NCI-H82 (cell line): ENCODE measurements at regions not wholly inside any gene's neighbourhood (a gene's known extent, or its start where the extent isn't known, plus 50 kb on each side); places are given as distances from the start of the nearest gene placed in this dataset.
A peak's percentile ranks its signal among the peaks of the same experiment; 100 is the strongest.
"Not testable (repeated sequence)": the region's sequence is repeated elsewhere in the genome, so short reads cannot be mapped to it uniquely, and the experiment has no call there.

Experiments
- DNase-seq: peaks from one replicate; lab custom pipeline; 2025; lab: John Stamatoyannopoulos, UW

- peak; percentile 9 for DNase-seq
Observed at GRCh38 chr21:17146426-17146825, 366.4 kb upstream of the CXADR start.

GRCh38 chr21:17159697-17160096 is 353.1 kb upstream of the CXADR start:
- no peak for DNase-seq

GRCh38 chr21:17185674-17186073 is 327.2 kb upstream of the CXADR start:
- DNase-seq = no peak

GRCh38 chr21:17189963-17190362 is 322.9 kb upstream of the CXADR start:
- no peak for DNase-seq

DNA sequence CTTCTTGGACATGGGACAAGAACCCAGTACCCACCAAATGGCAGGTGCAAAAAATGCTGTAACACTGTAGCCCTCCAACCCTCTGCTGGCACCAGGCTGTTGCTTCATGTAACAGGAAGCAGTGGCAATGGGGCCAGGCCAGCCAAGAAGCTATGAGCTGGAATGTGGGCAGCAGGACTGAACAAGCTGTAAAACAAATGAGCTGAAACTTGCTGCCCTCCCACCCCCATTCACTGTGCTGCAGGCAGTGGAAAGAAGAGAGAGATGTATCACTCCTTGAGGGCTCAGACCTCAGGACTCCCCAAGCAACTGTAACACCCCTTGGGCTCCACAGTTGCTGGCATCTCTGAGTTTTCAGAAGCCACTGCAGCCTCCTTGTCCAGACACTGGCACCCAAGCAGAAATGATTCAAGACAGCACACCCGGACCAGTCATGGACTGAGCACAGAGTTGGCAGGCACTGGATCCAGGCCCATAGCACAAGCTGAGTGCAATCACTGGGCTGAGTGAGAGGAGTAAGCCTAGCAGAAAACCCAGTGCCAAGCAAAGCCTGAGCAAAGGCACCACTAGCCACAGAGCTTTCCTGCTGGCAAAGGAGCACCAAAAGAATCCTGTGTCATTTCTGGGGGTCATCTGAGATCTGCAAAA is 321.4 kb upstream of the CXADR start:
- no peak for DNase-seq

DNA sequence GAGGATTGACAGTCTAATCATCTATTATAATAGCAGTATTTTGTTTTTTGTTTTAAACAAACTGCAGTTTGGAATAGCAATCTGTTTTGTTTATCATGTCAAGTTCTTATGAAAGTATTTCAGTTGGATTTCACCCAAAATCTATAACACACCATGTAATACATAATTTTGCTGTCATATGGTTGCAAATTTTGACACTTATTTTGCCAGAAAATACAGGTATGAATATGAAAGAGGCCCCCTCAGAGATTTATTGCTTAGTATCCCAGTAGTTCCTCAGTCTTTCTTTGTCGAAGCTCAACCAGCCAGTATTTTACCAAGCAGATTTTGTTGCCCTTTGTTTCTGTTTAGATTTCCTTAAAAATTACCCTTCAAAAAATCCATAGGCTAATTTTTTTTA is 317.5 kb upstream of the CXADR start:
- no peak for DNase-seq

DNA sequence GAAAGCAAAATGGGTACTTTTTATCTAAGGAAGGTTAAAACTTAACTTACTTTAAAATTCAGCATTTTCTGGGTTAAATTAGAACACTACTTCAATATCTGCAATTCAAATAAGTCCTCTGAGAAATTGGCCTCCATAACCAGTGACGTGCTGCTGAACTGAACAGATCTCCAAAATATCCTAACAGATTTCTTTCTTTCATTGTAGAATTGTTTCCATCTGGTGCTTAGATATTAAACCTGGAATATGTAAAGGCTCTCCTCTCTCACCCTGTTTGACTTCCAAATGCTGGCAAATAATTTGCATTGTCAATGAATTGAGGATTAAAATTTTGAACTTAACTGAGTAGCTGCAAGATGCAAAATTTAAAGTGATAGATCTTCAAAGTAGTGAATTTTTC is 316.9 kb upstream of the CXADR start:
- no peak for DNase-seq

DNA sequence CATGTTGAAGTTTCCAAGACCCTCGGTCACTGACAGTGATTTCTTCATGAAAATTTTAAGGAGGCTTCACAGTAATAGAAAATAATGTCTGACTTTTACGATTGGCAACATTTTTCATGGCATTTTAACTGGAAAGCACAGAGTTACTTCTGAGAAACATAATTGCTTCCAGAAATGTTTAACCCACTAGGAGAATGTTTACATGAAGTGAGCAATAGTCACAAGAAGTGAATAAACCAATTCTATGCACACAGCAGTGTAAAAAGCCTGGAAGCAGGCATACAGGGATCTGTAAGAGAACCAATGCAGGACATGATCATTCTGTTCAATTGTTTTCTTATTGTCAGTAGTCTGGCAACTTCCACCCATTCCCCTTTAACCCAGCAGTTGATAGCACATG is 316.2 kb upstream of the CXADR start:
- DNase-seq = no peak

- no peak for DNase-seq
Observed at GRCh38 chr21:17197996-17198395, 314.8 kb upstream of the CXADR start.

- no peak for DNase-seq
Observed at GRCh38 chr21:17200250-17200649, 312.6 kb upstream of the CXADR start.

DNA sequence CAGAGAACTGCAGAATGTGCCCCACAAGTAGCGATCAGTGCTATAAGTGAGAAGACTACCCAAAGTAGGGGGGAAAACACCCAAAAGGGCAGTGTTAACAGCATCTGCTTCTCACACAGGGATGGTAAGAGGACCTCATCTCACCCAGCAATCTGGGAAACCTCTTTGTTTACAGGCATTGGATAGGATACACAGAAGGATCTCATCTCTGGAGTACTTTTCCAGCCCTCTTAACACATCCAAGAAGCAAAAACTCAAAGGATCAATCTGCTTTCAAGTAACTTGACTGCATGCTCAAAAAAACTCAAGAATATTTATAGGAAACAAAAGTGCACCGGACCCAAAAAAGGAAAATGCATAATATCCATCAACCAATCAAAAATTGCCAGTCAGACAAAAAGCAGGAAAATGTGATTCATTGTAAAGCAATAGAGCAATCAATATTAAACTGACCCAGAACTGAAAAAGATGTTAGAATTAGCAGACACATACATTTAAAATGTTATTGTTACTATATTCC is 311.0 kb upstream of the CXADR start:
- DNase-seq = no peak

DNA sequence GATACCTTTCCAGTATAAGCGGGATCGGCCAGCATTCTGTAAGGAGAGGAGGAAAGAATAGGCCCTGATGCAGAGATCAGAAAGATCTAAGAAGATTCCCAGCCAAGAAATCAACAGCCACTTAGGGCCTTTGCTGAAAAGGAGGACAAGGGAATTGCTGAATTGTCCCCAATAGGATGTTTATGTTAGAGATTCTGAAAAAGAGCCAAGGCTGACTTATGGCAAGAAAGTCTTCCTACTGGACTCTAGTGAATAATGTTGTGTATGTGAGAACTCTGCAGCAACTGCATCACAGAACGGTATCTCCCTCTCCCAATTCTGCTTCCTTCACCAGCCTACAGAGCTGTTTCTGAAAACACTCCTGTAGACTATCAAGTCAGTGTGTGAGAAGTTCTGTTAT is 298.0 kb upstream of the CXADR start:
- no peak for DNase-seq

GRCh38 chr21:17219050-17219449 is 293.8 kb upstream of the CXADR start:
- not testable (repeated sequence) for DNase-seq

- DNase-seq = peak; percentile 3
Observed at GRCh38 chr21:17231124-17231523, 281.7 kb upstream of the CXADR start.

GRCh38 chr21:17231771-17232170 is 281.1 kb upstream of the CXADR start:
- DNase-seq = no peak

DNA sequence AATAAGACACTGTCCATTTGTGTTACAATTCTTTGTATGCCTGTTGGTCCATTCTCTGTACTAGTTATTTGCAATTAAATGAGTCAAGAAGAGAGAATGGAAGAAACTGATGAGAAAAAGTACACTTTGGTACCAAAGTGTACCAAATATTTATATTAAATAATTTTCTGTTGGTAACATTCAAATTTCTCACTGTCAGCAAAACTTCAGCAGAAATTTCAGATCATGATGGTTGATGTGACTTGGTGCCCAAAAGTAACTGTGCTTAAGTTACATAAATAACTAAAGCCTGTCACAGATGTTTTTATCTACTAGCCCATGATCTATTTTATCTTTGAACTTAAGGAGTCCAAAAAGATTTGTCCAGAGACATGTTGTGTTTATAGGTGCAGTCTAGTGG is 274.4 kb upstream of the CXADR start:
- DNase-seq = no peak

- DNase-seq = peak; percentile 17
Observed at GRCh38 chr21:17250778-17251241, 262.0 kb upstream of the CXADR start.

GRCh38 chr21:17257784-17258183 is 255.1 kb upstream of the CXADR start:
- peak; percentile 1 for DNase-seq

DNA sequence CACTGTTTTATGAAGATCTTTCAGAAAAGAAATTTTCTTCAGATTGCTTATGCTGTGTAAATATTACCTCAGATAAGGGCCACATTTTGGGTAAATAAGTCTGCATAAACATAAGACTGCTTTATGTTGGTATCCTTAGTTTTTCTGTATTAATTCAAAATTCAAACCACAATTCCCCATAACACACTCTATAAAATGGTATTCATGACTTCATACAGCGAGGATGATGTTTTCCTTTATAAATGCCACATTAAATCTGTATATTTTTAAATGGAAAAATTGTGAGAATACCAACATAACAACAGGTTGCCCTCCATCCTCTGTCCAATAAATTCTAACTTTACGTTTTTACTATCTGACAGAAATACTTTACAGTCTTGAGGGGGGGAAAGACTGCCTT is 248.7 kb upstream of the CXADR start:
- DNase-seq = no peak

DNA sequence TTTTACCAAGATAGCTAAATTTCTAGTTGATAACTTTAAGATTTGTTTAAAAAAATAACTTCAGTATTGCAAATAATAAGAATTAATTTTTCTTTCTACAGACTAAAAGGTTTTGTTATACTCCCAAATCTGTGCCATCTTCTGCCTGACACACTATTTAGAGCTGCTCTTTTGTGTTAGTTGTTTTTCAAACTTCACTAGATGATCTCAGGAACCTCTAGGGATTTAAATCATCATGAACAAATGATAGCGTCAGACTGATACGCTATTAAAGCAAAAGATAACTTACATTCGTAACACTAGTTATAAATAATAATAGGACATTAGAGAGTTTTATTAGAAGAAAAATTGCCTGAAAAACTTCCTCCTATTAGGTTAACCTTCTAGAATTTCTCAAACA is 243.1 kb upstream of the CXADR start:
- no peak for DNase-seq

DNA sequence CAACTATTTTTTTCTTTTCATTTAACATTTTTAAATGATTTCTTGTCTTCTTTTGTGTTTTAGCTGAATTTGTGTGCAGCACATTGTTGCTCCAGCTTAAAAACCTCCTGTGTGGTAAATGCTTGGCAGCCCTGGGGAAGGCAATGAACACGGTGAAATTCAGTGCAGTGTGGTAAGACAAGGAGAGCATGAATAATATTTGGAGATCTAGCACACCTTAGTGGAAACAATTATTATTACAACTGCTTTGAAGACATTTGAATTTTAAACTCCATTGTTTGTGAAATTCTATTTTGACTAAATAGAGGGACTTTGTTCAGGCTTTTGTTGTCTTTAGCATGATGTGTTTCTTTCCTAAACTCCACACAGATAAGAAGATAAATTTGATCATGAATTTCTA is 242.6 kb upstream of the CXADR start:
- peak; percentile 64 for DNase-seq

- no peak for DNase-seq
Observed at GRCh38 chr21:17279663-17280062, 233.2 kb upstream of the CXADR start.

DNA sequence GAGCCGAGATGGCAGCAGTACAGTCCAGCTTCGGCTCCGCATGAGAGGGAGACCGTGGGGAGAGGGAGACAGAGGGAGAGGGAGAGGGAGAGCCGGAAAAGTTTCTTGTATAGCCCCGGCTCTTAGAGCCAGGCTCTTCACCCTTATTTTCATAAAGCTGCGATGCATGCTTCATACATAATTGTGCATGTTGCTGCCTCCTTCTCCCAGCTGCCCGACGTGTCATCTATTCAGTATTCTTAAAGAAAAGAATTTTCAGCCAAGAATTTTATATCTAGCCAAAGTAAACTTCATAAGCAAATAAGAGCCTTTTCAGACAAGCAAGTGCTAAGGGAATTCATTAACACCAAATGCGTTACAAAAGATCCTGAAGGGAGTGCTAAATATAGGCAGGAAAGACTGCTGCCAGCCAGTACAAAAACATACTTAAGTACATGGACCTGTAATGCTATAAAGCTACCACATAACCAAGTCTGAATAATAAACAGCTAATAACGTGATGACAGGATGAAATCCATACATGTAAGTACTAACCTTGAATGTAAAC is 219.8 kb upstream of the CXADR start:
- not testable (repeated sequence) for DNase-seq

DNA sequence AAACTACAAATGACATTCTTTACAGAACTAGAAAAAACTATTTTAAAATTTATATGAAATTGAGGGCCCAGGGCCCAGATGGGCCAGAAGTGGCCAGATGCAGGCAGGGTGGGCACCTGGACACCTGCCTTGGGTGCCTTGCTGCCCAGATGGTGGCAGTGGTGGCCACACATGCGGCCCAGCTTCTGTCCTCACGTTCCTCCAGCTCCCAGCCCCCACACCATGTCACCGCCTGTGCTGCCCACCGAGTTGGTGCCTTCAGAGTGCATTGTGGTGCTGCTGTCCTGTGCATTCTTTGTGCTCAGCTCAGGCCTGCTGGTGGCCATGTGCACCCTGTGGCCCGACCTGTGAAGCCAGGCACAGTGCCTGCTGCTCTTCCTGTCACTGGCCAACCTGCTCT is 216.8 kb upstream of the CXADR start:
- no peak for DNase-seq
